Daoy (cell line): ENCODE measurements at regions not wholly inside any gene's neighbourhood (a gene's known extent, or its start where the extent isn't known, plus 50 kb on each side); places are given as distances from the start of the nearest gene placed in this dataset.

ENCODE experiments used
- DNase-seq: peaks from one replicate; pipeline ENCODE4 v3.0.0-alpha.2; 2015; ENCODE audit warnings: low read depth

DNA sequence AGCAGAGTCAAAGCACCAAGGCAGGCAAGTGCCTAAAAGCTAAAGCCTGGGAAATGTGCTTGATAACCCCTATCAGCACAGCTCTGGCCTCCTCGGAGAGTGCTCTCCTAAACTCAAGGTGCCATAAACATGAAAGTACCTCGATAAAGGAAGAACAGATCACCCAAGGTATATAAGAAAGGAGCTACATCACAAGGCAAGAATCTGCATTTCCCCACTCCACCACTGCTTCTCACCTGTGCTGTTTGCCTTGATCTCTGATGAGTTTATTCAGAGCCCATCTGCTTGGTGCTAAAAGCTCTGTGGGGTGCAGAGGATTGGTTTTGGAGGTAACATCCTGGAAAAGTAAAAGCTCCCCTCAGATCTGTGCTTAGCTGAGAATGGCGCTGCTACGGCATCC is 449.5 kb upstream of the CDH5 start:
- DNase-seq = no peak

DNA sequence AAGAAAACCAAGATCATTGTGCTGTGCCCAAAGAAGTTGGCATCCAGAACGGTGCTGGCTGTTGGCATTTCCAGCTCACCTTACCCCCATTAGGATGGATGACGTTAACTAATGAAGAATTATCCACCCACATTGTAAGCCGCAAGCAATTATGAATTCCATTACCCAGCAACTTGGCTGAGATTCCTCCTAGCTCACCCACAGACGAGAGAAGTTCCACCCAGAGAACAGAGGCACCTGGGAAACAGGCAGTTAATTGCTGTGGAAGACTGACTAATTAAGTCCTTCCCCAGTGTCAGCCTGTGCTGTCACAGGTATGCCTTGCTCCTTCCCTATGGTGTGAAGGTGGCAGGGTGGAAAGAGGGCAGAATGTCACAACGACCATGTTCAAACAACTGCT is 456.2 kb upstream of the CDH5 start:
- no peak for DNase-seq

DNA sequence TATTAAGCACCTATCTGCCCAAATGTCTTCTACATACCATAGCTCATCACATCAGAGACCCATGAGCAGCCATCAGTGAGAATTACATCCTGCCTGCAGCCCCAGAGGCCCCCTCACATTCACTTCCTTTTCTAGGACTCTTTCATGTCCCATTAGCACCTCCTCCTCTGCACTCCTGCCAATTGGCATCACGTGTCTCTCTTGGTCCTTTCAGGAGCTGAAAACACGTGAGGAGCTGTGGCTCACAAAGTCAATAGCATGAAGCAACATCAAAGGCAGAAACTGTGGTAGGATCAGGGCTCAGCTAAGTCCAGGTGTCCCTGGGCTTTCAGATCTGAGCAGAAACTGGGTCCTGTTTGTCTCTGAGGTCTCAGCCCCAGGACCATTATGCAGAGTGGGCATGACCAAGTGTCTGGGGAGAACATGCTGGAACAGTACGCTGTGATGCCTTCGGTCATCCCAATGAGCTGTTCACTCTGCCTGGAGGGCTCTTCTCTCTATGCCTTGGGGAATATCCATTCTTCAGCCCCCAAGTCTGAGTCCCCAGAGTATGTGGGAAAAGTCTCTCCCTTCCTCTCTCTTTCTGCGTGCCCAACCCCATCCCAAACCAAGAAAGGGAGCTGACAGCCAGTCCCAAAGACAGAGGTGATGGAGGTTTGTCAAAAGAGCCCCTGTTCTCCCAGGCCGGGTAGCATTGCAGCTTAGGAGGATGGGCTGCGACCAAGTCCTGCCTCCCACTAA is 457.0 kb upstream of the CDH5 start:
- DNase-seq = peak; percentile 41

DNA sequence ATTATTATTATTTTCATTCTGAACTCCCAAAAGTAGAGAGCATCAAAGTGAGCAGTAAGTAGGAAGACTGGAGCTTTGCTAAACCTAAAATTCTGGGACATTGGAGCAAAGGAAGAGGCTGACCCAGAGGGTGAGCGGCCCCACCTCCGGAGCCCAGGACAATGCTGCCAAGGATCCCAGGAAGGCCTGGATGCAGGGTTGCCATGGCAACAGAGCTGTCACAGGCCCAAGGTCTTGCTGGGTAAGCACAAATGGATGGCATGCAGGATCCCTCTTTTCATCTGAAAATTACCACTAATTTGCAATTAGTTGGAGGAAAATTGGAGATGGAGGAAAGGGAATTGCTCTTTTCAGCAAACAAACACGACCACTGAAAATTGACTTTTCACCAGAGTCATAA is 457.9 kb upstream of the CDH5 start:
- no peak for DNase-seq

DNA sequence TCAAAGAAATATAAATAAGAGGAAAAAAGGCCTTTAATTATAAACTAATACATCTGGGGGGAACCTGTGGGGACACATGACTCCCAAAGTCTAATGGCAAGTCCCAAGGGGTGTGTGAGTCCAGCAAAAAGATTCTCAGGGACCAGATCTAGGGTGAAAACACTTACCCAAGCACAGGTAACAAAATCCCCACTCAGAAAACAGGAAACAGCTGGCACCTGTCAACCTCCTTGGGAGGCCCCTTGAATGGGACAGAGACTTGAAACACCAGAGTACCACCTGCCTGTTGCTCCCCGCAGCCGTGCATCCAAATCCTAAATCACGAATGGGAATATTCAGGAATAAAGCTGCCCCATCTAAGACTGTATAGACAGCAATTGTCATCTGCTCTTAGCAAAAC is 461.2 kb upstream of the CDH5 start:
- DNase-seq = no peak

DNA sequence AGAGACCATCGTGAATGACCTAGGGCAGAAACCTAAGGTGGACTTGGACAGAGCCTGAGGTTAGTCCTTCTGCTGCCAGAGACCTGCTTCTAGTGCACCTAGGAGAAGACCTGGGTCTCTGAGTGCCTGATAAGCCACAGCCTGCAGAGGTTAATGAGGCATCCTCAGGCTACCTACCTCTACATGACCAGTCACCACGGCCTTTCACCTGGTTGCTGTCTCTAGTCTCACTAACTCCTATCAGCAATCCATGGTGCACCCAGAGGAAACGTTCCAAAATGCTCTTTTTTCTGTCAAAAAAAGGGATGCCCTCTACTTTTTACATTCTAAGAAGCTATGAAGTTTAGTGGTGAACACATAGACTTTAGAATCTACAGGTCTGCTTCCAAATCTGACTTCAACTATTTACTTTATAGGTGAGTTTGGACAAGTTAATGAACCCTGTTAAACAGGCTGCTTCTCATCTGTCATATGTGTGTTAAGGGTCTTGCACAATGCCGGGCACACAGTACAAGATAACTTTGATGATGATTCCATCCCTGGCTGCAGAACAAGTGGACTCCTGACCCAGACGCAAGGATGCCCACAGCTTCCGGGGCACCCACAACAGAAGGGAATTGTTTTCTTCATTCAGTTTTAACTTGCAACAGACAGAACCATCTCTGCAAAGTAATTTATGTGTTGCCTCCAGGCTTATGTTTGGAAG is 469.9 kb upstream of the CDH5 start:
- no peak for DNase-seq

DNA sequence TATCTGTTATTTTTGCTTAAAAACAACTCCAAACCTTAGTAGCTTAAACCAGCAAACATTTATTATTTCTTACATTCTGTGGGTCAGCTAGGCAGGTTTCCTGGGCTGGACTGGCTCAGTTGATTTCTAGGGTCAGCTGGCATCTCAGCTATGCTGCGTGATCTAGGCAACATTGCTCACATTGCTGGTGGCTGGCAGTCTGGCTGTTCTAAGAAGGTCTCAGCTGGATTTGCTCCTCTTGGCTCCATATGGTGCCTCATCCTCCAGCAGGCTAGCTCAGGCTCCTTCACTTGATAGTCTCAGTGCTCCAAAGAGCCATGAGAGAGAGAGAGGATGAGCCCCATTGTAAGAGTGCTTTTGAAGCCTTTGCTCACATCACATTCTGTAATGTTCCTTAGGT is 470.6 kb upstream of the CDH5 start:
- DNase-seq = no peak

DNA sequence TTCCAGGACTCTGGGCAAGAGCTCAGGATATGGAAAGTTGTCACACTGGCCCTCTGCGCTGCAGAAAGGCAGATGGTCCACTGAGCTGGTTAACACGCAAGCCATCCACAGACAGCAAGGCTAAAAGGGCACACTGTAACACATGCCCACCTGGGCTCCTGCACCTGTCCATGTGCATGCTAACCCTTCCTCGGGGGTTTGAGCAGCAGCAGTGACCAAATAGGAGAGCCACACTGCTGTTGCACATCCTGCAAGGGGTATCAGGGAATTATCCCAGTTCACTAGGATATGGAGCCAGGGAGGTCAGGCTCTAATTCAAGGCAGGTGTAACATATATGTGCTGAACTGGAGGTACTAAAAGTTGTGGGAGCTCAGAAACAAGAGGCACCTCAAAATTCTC is 471.0 kb upstream of the CDH5 start:
- DNase-seq = no peak

DNA sequence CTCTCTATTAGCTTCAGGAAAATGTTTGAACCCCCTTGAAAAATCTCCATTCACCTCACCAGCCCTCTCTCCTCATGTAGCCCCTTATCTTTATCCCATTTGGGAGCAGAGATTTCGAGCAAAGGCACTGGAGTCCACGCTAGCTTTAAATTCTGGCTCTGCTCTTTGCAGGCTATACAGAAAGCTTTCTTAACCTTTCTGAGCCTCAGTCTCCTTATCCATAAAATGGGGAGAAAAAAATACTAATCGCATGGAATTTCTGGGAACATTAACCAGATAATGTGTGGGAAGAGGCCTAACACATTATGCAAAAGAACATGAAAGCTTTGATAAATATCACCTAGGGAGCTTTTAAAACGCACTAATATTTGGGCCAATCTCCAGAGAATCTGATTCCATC is 476.3 kb upstream of the CDH5 start:
- DNase-seq = no peak

DNA sequence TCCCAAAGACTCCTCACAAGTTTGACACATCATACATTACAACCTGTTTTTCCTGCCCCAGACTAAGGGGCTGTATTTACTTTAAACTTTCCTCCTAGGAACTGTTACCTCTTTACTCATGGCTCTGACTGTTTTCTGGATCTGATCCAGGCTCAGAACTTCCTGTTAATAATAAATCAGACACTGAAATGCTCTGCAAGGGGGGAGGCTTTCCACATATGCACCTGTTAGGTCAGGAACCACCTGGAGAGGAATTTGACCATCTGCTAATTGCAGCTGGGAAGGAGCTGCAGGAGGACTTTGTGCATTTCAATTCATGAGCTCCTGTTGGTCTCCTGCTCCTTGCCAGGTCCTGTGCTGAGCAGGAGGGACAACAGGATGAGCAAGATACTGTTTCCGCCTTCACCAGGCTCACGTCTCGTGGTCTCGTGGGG is 476.9 kb upstream of the CDH5 start:
- DNase-seq = peak; percentile 10

DNA sequence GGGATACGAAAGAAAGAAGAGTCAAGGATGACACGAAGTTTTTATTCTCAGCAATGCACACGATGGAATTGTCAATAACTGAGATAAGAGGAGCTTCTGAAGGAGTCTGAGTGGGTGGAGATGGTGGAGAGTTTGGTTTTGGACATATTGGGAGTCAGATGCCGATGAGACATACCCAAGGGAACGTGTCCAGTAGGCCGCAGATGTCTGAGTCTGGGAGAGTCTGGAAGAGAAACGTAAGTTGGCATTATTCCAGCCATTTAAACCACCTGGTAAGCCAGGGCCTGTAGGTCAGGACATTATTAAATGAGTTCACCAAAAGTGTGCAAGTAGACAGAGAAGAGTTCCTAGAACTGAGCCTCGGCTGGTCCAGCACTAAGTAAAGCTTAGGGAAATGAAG is 478.3 kb upstream of the CDH5 start:
- no peak for DNase-seq

DNA sequence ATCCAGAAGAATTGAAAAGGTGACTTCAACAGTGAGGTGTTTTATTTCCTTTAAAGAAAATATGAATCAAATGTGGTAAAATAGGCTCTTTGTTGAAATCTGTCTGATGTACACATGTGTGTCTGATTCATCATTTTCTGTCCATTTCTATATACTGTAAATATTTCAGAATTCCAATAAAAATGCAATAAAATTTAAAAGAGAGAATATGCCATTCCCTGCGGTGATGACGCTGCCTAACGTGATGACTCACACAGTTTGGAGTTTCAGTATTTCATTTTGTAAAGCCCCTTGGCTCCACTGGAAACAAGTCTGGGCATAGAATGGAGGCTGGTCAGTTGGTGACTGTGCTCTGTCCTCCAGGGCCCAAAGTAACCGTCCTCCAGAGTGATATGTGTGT is 482.5 kb upstream of the CDH5 start:
- peak; percentile 29 for DNase-seq

DNA sequence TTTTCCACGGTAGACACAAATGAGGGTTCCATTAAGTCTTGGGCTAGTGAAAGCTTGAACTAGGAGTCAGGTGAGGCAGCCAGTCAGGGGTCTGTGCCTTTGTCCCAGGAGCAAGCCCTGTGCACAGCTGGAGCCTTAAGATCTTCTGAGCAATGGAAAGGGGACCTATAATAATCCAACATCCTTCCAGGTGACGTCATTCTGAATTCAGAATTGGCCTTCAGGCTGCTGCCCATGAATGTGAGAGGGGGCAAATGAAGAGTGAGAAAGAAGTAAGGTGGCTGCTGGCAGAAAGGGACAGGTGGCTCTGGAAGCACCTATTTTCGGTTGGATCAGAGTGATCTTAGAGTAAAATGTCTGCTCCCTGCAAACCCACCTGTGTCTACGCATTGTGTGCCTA is 488.1 kb upstream of the CDH5 start:
- no peak for DNase-seq

DNA sequence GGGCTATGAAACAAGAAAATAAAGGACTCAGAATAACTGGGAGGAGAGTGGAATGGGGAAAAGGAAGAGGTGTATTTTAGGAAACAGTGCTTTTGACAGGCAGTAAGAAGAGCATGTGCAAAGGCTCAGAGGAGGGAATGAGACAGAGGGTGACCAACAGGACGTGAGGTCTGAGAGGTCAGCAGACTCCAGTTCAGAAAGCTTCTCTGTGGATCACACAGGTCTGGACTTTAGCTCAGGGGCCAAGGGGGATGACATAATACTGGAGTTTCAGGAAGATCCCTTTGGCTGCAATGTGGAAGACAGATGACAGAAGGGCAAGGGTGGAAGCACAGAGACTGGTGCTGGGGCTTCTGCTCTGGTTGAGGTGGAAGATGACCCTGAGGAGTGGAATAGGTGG is 489.9 kb upstream of the CDH5 start:
- no peak for DNase-seq

DNA sequence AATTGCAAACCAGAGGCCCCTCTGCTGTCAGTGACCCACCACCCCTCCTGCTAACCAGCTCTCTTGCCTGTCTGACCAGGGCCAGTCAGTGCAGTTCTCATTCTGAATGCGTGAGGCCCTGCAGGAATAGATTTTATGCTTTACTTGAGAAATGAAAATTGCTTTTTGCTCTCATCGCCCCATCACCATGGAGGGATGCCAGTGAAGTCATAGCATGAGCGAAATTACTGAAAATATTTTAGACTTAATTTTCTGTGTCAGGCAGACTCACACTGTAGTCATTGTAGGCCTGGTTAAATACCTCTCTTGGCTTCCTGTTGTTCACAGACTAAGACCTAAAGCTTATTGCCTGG is 490.5 kb upstream of the CDH5 start:
- DNase-seq = no peak

DNA sequence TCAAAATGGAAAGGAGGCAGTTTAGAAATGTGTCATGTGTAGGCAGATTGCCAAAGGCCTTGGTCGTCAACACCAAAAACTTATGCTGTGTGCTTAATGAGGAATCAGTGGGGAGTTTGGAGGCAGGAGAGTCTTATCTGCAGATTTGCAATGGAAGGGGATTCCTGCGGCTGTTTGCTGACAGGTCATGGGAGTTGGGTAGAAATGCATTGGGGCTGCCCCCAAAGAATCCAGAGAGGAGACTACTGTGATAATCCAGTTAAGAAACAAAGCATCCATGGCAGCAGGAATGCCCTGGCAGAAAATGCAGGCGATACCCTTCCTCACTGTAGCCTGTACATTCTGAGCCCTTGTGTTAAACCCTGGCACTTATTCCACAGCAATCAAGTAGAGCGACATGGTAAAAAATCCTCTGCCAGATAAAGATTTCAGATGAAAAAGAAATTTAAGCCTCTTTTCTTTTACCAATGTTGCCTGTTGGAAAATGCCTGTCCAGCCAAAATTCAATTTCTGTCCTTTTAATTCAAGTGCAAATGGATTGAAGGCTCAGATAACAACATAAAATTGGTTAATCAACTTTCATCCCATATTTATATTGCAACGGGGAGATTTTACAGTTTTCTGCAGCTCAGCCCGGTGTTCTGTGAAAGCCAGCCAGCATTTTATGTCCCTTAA is 491.0 kb upstream of the CDH5 start:
- DNase-seq = peak; percentile 25

DNA sequence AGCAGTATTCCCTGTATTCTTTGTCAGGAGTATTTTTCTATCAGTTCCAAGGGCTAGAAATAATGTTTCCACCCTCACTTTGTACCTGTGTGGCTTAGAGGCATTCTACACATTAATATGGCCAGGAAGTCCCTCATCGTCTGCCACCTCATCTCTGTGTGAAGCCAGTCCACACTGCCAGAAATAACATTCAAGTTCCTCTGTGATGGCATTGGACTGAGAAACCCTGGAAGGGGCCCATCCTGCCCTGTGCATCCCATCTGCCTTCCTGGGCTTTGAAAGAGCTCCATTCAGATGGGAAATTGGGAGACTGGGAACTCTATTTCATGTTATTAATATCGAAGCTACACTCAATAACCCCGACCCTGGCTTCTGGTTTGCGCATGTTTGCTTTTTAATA is 497.2 kb upstream of the CDH5 start:
- DNase-seq = no peak

DNA sequence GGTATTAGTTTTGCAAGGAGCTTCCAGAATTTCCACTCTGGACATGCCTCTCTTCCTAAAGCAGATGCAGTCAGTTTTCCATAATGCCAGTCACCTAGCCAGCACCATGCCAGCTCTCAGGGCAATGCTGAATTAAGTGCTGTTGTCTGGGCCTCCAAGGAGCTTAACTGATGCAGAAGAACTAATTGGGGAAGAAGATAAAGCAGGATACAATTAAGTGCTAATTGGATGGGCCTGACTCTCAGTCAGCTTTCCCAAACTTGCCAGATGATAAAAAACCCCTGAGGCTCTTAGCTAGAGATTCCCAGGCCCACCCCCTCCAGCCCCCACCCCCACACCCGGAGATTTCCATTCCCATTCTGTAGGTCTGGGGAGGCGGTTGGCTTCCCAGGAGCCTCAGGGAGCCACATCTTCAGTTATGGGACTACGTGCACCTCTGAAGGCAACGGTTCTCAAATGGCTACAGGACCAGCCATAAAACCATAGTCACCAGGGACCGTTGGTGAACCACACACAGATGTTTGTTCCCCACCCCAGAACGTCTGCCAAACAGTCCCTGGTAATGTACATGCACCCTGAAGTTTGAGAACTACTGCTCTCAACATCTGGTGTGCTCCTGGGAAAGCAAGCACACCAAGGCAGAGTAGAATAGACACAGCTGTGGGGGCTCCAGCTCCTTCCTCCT is 499.1 kb upstream of the CDH5 start:
- DNase-seq = no peak

DNA sequence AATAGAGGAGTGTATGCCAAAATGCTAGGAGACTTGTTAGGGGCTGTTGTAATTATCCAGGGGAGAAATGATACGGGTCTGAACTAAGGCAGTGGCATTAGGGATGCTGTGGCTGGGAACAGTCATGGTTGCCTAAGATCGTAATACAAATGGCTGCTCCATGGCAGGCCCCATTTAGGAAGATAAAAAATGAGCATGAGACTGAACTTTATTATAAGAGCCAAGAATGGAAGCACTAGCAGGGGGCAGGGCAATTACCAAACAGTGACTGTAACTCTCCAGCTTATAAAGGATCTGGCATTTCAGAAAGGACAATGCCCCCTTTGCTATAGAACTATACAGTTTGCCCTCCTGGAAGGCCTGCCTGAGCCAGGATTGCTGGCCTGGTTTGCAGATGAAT is 503.3 kb upstream of the CDH5 start:
- no peak for DNase-seq

DNA sequence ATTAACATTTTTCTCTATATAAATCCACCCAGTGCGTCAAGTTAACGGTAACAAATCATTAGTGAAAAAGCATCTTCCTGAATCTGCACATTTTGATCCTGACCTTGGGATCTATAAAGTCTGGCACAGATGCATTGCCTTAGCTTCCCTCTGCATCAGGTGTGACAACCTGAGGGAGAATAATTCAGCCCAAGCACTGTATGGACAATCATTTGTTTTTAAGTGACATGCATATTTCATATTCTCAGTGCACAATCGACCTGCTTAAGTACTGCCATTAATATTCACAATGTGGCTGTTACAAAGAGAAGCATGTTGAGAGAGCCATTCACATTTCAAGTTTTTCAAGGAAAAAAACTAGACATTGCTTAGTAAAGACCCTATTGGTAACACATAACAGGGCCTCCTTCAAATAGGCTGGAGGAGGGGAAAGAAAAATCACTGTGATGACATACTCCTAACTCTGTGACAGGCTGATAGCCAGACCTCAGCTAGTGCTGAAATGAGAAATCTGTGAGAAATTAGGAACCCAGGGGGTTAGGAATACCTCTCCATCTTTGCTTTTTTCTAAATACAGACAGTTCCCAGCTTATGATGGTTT is 505.3 kb upstream of the CDH5 start:
- DNase-seq = no peak

DNA sequence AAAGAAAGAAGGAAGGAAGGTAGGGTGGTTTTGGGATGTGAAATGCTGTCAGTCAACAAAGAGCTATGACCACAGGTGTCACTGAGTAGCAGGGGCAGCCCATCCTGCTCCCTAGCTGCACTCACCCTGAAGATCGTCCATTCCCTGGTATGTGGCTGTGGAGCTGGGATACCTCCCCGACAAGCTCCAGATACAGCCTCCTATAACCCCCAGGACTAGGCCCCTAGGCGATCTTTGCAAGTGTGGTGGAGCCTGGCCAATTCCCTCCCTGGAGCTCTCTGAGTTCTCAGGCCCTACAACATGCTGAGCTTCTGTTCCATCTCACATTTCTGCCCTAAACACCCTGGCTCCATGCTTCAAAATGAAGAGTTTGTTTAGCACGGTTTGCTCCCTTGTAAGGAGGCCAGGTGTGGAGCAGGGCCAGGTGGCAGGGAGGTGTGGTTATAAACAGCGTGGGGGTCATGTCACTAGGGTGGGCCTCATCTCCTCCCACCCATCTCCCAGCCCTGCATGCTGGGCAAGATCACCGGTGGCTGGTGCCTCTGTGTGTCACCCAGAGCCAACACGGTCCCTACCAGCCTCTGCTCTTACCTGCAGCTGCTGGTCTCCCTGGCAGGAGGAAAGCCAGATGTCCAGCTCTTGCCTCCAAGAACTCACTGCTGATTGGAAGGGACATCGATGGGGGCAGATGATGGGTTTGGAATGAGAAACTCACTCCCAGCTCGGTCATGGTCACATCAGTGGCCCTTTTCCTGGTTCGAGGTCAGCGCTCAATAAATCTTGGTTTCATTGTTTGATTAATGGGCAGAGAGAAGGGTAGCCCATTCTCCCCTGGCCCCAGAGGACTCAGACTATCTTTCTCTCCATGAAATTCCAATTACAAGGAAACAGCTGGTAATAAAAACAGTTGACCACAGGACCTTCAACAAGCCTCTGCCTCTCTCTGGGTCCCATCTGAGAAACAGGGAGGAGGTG is 511.0 kb upstream of the CDH5 start:
- DNase-seq = no peak
